ENCODE measurements at regions not wholly inside any gene's neighbourhood (a gene's known extent, or its start where the extent isn't known, plus 50 kb on each side); places are given as distances from the start of the nearest gene placed in this dataset.

- no peak for ATAC-seq
- Histone ChIP-seq H3K4me2 (ENCODE audit: low read depth, low read length) (no peak overlapping the region), H2AFZ (ENCODE audit: low read length) (no peak overlapping the region), H3K27me3 (ENCODE audit: control insufficient read depth in 1 of 2, insufficient read depth in 2 of 2, low read length in 2 of 2) (no peaks in the 10 kb centered on the region; a peak in 1 of 5 replicates), H3K4me1 (ENCODE audit: insufficient read depth, low read length) (no peaks in the 10 kb centered on the region), H4K20me1 (ENCODE audit: insufficient read depth, low read length) (no peaks in the 10 kb centered on the region), H3K4me3 (replicated peaks in 1 of 3; ENCODE audit: insufficient read depth in 1 of 3, low read depth in 2 of 3, low read length in 3 of 3) (no peak overlapping the region), H3K27ac (ENCODE audit: extremely low read length, insufficient read depth, low read length) (no peak overlapping the region), H3K9ac (ENCODE audit: insufficient read depth, low read depth, low read length) (no peak overlapping the region), H3K79me2 (ENCODE audit: insufficient read depth, low read length) (no peaks in the 10 kb centered on the region), H3K36me3 (replicated peaks in 1 of 2; ENCODE audit: control insufficient read depth in 1 of 2, insufficient read depth in 2 of 2, low read length in 2 of 2) (no peaks in the 10 kb centered on the region), H3K9me3 (ENCODE audit: low read length) (no peaks in the 10 kb centered on the region)
- TF ChIP-seq ZNF7 (CRISPR knock-in tag; IDR thresholded peaks at IDR 0.05): no peak
- no peak for TF ChIP-seq GABPA (IDR thresholded peaks at IDR 0.05; ENCODE audit: low read depth, low read length)
- no peak for TF ChIP-seq GABPA (CRISPR knock-in tag; IDR thresholded peaks at IDR 0.05; ENCODE audit: low read depth)
- TF ChIP-seq ZNF3 (CRISPR knock-in tag; IDR thresholded peaks at IDR 0.05): no peak
- no peak for TF ChIP-seq ATF2 (CRISPR knock-in tag; IDR thresholded peaks at IDR 0.05)
- TF ChIP-seq ZFP36 (IDR thresholded peaks at IDR 0.05; ENCODE audit: borderline replicate concordance, low read depth, low read length, partially characterized antibody): no peak
- TF ChIP-seq ZSCAN22 (CRISPR knock-in tag; IDR thresholded peaks at IDR 0.05): no peak
- TF ChIP-seq ZNF296 (CRISPR knock-in tag; conservative IDR thresholded peaks at IDR 0.05): no peak
- TF ChIP-seq, protein P1, sequence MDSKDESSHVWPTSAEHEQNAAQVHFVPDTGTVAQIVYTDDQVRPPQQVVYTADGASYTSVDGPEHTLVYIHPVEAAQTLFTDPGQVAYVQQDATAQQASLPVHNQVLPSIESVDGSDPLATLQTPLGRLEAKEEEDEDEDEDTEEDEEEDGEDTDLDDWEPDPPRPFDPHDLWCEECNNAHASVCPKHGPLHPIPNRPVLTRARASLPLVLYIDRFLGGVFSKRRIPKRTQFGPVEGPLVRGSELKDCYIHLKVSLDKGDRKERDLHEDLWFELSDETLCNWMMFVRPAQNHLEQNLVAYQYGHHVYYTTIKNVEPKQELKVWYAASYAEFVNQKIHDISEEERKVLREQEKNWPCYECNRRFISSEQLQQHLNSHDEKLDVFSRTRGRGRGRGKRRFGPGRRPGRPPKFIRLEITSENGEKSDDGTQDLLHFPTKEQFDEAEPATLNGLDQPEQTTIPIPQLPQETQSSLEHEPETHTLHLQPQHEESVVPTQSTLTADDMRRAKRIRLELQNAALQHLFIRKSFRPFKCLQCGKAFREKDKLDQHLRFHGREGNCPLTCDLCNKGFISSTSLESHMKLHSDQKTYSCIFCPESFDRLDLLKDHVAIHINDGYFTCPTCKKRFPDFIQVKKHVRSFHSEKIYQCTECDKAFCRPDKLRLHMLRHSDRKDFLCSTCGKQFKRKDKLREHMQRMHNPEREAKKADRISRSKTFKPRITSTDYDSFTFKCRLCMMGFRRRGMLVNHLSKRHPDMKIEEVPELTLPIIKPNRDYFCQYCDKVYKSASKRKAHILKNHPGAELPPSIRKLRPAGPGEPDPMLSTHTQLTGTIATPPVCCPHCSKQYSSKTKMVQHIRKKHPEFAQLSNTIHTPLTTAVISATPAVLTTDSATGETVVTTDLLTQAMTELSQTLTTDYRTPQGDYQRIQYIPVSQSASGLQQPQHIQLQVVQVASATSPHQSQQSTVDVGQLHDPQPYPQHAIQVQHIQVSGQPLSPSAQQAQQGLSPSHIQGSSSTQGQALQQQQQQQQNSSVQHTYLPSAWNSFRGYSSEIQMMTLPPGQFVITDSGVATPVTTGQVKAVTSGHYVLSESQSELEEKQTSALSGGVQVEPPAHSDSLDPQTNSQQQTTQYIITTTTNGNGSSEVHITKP (CRISPR knock-in tag; IDR thresholded peaks at IDR 0.05; ENCODE audit: low read depth): no peak
- no peak for TF ChIP-seq ZNF253 (CRISPR knock-in tag; IDR thresholded peaks at IDR 0.05; ENCODE audit: borderline replicate concordance)
- no peak for TF ChIP-seq HMGA1 (CRISPR knock-in tag; conservative IDR thresholded peaks at IDR 0.05)
- no peak for TF ChIP-seq KDM1A (CRISPR knock-in tag; IDR thresholded peaks at IDR 0.05)
- no peak for DNase-seq (ENCODE audit: low spot score)
- in situ Hi-C loops (cut with HindIII; ENCODE audit: extremely low pct_ligation_motif_present, low pct_unique_long_range_greater_than_20kb): no loop called here
- intact Hi-C loops (cut with micrococcal nuclease; ENCODE audit: unreplicated experiment): no loop called here
- CTCF ChIA-PET (ENCODE audit: low intra/inter-chr PET ratio, low total read pairs): no interaction called here
- 0% methylated on average over 3 of the region's 3 CpGs for WGBS (ENCODE audit: low lambda C conversion rate)
- no peak for FAIRE-seq
- BruUV-seq (replicated peaks): no TSS peak
- POLR2A ChIA-PET: no interaction called here
Observed at GRCh38 chrX:112931900-112932299, 91.3 kb upstream of the AMOT start.
